Naive B cell (primary cell): ENCODE measurements at regions not wholly inside any gene's neighbourhood (a gene's known extent, or its start where the extent isn't known, plus 50 kb on each side); places are given as distances from the start of the nearest gene placed in this dataset.
A peak's percentile ranks its signal among the peaks of the same experiment; 100 is the strongest.
"Not testable (repeated sequence)": the region's sequence is repeated elsewhere in the genome, so short reads cannot be mapped to it uniquely, and the experiment has no call there.

Source experiments
- ATAC-seq, 2 donors: fragments of 150-1000 bp; cut with Tn5 transposase; 2 replicates each; pipeline ENCODE4 v1.10.0; 2021; ENCODE audit warnings: low read depth in 2 of 2, mild to moderate bottlenecking in 2 of 2, moderate library complexity in 2 of 2
- DNase-seq: peaks from one replicate; pipeline ENCODE4 v3.0.0; 2022
- H3K27ac Mint-ChIP-seq, 6 donors: one replicate each; pipeline ENCODE4 v1.8.0; 2020 to 2022; ENCODE audit warnings: mild to moderate bottlenecking in 6 of 6, mixed read lengths in 6 of 6, moderate library complexity in 5 of 6, inconsistent platforms in 2 of 6
- H3K27me3 Mint-ChIP-seq, 3 donors: one replicate each; pipeline ENCODE4 v1.8.0; 2021 to 2022; ENCODE audit warnings: mixed read lengths in 3 of 3, mild to moderate bottlenecking in 1 of 3
- H3K36me3 Mint-ChIP-seq, 2 donors: one replicate each; pipeline ENCODE4 v1.8.0; 2020 to 2022; ENCODE audit warnings: mixed read lengths in 2 of 2, inconsistent platforms in 1 of 2, mild to moderate bottlenecking in 1 of 2
- H3K4me1 Mint-ChIP-seq, 3 donors: one replicate each; pipeline ENCODE4 v1.8.0; 2020 to 2022; ENCODE audit warnings: mixed read lengths in 3 of 3, inconsistent platforms in 1 of 3, mild to moderate bottlenecking in 1 of 3, moderate library complexity in 1 of 3
- H3K4me3 Mint-ChIP-seq, 8 donors: one replicate each; pipeline ENCODE4 v1.8.0; 2020 to 2022; ENCODE audit warnings: mild to moderate bottlenecking in 8 of 8, mixed read lengths in 8 of 8, moderate library complexity in 8 of 8, inconsistent platforms in 2 of 8
- H3K9me3 Mint-ChIP-seq, 7 donors: one replicate each; pipeline ENCODE4 v1.8.0; 2020 to 2022; ENCODE audit warnings: mixed read lengths in 7 of 7, mild to moderate bottlenecking in 5 of 7, inconsistent platforms in 2 of 7, moderate library complexity in 1 of 7

- H3K27ac Mint-ChIP-seq, H3K27me3 Mint-ChIP-seq, H3K9me3 Mint-ChIP-seq, H3K36me3 Mint-ChIP-seq, ATAC-seq, DNase-seq: not testable (repeated sequence)
- Mint-ChIP-seq H3K4me3 (peak overlapping the region in 1 of 8 donors; percentile 55), H3K4me1 (peaks cover 2 to 12% (median 4%) of the 10 kb centered on the region in 3 donors)
These were observed 56.4 kb upstream of the CRYM start for GRCh38 chr16:21334188-21335146.

GRCh38 chr16:21333683-21334082 is 55.6 kb upstream of the CRYM start:
- not testable (repeated sequence) for ATAC-seq, H3K27me3 Mint-ChIP-seq, DNase-seq, H3K36me3 Mint-ChIP-seq, H3K4me3 Mint-ChIP-seq
- Mint-ChIP-seq H3K4me1 (peaks cover 7 to 19% (median 8%) of the 10 kb centered on the region in 3 donors), H3K27ac (peak overlapping the region in 1 of 6 donors; percentile 42), H3K9me3 (peaks cover 1 to 13% (median 6%) of the 10 kb centered on the region in 7 donors)
